OCI-LY3 (cell line): ENCODE measurements at regions not wholly inside any gene's neighbourhood (a gene's known extent, or its start where the extent isn't known, plus 50 kb on each side); places are given as distances from the start of the nearest gene placed in this dataset.

Experiments used
- EZH2phosphoT487 ChIP-seq: fragments of 200-600 bp; shearing (Covaris generic); IDR thresholded peaks from 2 replicates; pipeline ENCODE4 v1.6.1; 2018; ENCODE audit warnings: antibody characterized with exemption, mixed run types, low read depth
- TF ChIP-seq, protein P1 (sequence below): fragments of 200-600, 300-600 bp; sonication (generic); IDR thresholded peaks from 2 replicates; pipeline ENCODE4 v1.5.1; 2014; ENCODE audit warnings: antibody characterized with exemption, low read length, low read depth

DNA sequence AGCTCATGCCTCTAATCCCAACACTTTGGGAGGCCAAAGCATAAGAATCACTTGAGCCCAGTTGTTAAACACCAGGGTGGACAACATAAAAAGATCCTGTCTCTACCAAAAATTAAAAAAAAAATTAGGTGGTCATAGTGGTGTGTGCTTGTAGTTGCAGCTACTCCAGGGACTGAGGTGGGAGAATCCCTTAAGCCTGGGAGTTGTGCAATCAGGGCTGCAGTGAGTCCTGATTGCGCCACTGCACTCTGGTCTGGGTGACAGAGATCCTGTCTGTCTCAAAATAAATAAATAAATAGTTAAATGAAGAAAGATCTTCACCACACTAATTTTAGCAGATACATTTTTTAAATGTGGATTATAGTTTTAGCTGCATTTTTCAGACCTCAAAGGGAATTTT, 433.2 kb downstream of the MAT2B start:
- TF ChIP-seq EZH2phosphoT487: no peak
- TF ChIP-seq, protein P1, sequence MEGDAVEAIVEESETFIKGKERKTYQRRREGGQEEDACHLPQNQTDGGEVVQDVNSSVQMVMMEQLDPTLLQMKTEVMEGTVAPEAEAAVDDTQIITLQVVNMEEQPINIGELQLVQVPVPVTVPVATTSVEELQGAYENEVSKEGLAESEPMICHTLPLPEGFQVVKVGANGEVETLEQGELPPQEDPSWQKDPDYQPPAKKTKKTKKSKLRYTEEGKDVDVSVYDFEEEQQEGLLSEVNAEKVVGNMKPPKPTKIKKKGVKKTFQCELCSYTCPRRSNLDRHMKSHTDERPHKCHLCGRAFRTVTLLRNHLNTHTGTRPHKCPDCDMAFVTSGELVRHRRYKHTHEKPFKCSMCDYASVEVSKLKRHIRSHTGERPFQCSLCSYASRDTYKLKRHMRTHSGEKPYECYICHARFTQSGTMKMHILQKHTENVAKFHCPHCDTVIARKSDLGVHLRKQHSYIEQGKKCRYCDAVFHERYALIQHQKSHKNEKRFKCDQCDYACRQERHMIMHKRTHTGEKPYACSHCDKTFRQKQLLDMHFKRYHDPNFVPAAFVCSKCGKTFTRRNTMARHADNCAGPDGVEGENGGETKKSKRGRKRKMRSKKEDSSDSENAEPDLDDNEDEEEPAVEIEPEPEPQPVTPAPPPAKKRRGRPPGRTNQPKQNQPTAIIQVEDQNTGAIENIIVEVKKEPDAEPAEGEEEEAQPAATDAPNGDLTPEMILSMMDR: no peak
